Thyroid gland (tissue), 4 donors: ENCODE measurements at regions not wholly inside any gene's neighbourhood (a gene's known extent, or its start where the extent isn't known, plus 50 kb on each side); places are given as distances from the start of the nearest gene placed in this dataset.

Experiments
- DNase-seq, 2 donors: peaks; one replicate each; pipeline ENCODE4 v3.0.0-alpha.2; 2019
- H3K27ac ChIP-seq, 3 donors: fragments of 200-600 bp; sonication (generic); 1 replicate in 2 of 3; 2 replicates in 1 of 3; pipeline ENCODE4 v1.5.1; 2016 to 2019; ENCODE audit warnings: mild to moderate bottlenecking in 1 of 3, moderate library complexity in 1 of 3
- H3K27me3 ChIP-seq: fragments of 200-600 bp; sonication (generic); one replicate; pipeline ENCODE4 v1.5.1; 2019
- H3K36me3 ChIP-seq, 2 donors: fragments of 200-600 bp; sonication (generic); one replicate each; pipeline ENCODE4 v1.5.1; 2016 to 2019
- H3K4me1 ChIP-seq, 2 donors: fragments of 200-600 bp; sonication (generic); one replicate each; pipeline ENCODE4 v1.5.1; 2017 to 2019
- H3K4me3 ChIP-seq, 3 donors: fragments of 200-600 bp; sonication (generic); replicated peaks in 1 of 3; 1 replicate in 2 of 3; 2 replicates in 1 of 3; pipeline ENCODE4 v1.5.1; 2016; ENCODE audit warnings: mild to moderate bottlenecking in 1 of 3
- H3K9me3 ChIP-seq: fragments of 200-600 bp; sonication (generic); one replicate; pipeline ENCODE4 v1.5.1; 2017
- CTCF ChIP-seq, 6 experiments: fragments of 200-600 bp in 3 of 6; fragments of 450-650 bp in 3 of 6; sonication (generic) in 3 of 6; IDR thresholded peaks; one replicate each; pipeline ENCODE4 v1.5.1; 2016 to 2019; ENCODE audit warnings: antibody characterized with exemption in 6 of 6, mild to moderate bottlenecking in 2 of 6, inconsistent platforms in 1 of 6, moderate library complexity in 1 of 6
- POLR2A ChIP-seq, 2 donors: fragments of 450-650 bp; IDR thresholded peaks; one replicate each; pipeline ENCODE4 v1.6.1; 2017; ENCODE audit warnings: antibody characterized with exemption in 2 of 2, mild to moderate bottlenecking in 2 of 2, moderate library complexity in 1 of 2
- WGBS, 2 donors: methylation state at CpG; one replicate each; pipeline ENCODE4 v1.1.5; 2017; 5-methylcytosine and 5-hydroxymethylcytosine counted together
- intact Hi-C: fragments of 100-400 bp; cut with DNase I; formaldehyde crosslinking; loops from one replicate; pipeline ENCODE4 v1.15.1; 2023

GRCh38 chr13:79211377-79211776 lies 194.7 kb downstream of the RBM26 start:
- WGBS, 2 donors: 88 to 93% methylated on average over 1 of the region's 1 CpG
- Histone ChIP-seq H3K36me3 (no peaks in the 10 kb centered on the region), H3K27me3 (no peaks in the 10 kb centered on the region), H3K27ac (no peak overlapping the region), H3K9me3 (no peaks in the 10 kb centered on the region), H3K4me1 (no peaks in the 10 kb centered on the region), H3K4me3 (no peak overlapping the region)
- no peak for TF ChIP-seq POLR2A (IDR thresholded peaks at IDR 0.05)
- no peak for TF ChIP-seq CTCF (IDR thresholded peaks at IDR 0.05)
- DNase-seq: no peak
- intact Hi-C loops: no loop called here

- intact Hi-C loops: no loop called here
- no peak for DNase-seq
- Histone ChIP-seq H3K36me3 (no peaks in the 10 kb centered on the region), H3K27ac (no peak overlapping the region), H3K9me3 (no peaks in the 10 kb centered on the region), H3K4me3 (no peak overlapping the region), H3K4me1 (no peaks in the 10 kb centered on the region), H3K27me3 (no peaks in the 10 kb centered on the region)
- TF ChIP-seq POLR2A (IDR thresholded peaks at IDR 0.05) (no peak), CTCF (IDR thresholded peaks at IDR 0.05) (no peak)
- 74% methylated on average over 2 of the region's 2 CpGs for WGBS, 2 donors
These were observed 208.1 kb downstream of the RBM26 start for GRCh38 chr13:79197933-79198332.

- DNase-seq: no peak
- Histone ChIP-seq H3K9me3 (no peaks in the 10 kb centered on the region), H3K27ac (no peak overlapping the region), H3K4me1 (no peaks in the 10 kb centered on the region), H3K27me3 (no peaks in the 10 kb centered on the region), H3K4me3 (no peak overlapping the region), H3K36me3 (no peaks in the 10 kb centered on the region)
- WGBS, 2 donors: 75 to 79% methylated on average over 3 of the region's 3 CpGs
- TF ChIP-seq CTCF (IDR thresholded peaks at IDR 0.05) (no peak), POLR2A (IDR thresholded peaks at IDR 0.05) (no peak)
- intact Hi-C loops: no loop called here
These were observed 209.2 kb downstream of the RBM26 start for GRCh38 chr13:79196843-79197242.

- intact Hi-C loops: no loop called here
- Histone ChIP-seq H3K4me1 (no peaks in the 10 kb centered on the region), H3K27ac (no peak overlapping the region), H3K27me3 (no peaks in the 10 kb centered on the region), H3K4me3 (no peak overlapping the region), H3K36me3 (no peaks in the 10 kb centered on the region), H3K9me3 (no peaks in the 10 kb centered on the region)
- DNase-seq: no peak
- 87% methylated on average over 3 of the region's 3 CpGs for WGBS, 2 donors
- TF ChIP-seq POLR2A (IDR thresholded peaks at IDR 0.05) (no peak), CTCF (IDR thresholded peaks at IDR 0.05) (no peak)
These were observed 209.7 kb downstream of the RBM26 start for GRCh38 chr13:79196366-79196765.

GRCh38 chr13:79194727-79195126 lies 211.3 kb downstream of the RBM26 start:
- no peaks in the 10 kb centered on the region for H3K36me3 ChIP-seq
- no peak for DNase-seq
- no peak for TF ChIP-seq CTCF (IDR thresholded peaks at IDR 0.05)
- no peak for TF ChIP-seq POLR2A (IDR thresholded peaks at IDR 0.05)
- H3K27me3 ChIP-seq: no peaks in the 10 kb centered on the region
- H3K9me3 ChIP-seq: no peaks in the 10 kb centered on the region
- WGBS, 2 donors: 72 to 75% methylated on average over 2 of the region's 2 CpGs
- H3K27ac ChIP-seq: no peak overlapping the region
- no peaks in the 10 kb centered on the region for H3K4me1 ChIP-seq
- intact Hi-C loops: no loop called here
- H3K4me3 ChIP-seq: no peak overlapping the region
